HG03575 (cell line): ENCODE measurements at regions not wholly inside any gene's neighbourhood (a gene's known extent, or its start where the extent isn't known, plus 50 kb on each side); places are given as distances from the start of the nearest gene placed in this dataset.

Experiments
- ATAC-seq: cut with Tn5 transposase; IDR thresholded peaks from one replicate; pipeline ENCODE4 v1.9.1; 2021; ENCODE audit not compliant: unreplicated experiment, insufficient number of reproducible peaks, low FRiP score; ENCODE audit errors: extremely low read depth

DNA sequence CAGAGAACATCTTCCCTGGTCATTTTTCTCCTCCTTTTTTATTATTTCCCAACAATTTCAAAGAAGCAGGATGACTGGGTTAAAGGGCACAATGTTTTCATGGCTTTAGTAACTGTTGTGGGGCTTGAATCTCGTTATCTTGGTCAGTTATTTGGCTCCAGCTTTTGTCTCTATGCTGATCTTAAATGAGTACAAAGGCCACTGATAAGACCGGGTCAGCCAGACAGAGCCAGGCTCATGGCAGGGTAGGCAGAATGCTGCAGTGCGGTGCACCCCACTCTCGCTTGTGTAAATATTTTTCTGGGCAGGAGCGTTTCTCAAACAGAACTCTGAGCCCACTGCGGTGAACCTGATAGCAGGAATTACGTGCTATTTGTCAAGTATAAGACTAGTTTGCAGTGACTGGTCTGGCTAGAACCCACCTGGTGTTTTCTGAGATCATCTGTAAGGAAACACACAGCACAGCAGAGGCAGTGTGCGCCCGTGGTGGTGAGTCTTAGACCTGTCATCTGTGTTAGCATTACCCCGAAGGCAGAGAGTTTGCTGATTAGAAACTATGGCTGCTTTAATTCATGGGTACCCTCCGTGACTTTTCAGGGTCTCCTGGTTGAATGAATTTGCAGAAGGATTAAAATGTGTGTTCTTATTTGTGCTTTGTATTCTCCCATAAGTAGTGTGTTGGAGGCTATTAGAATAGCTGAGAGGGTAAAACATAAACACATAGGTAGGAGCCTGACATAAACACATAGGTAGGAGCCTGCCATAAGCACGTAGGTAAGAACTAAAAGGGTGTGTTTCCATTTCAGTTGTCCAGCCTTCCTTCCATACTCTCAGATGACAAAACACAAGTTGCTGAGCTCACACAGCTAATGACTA lies 158.6 kb upstream of the DMRT1 start:
- no peak for ATAC-seq

DNA sequence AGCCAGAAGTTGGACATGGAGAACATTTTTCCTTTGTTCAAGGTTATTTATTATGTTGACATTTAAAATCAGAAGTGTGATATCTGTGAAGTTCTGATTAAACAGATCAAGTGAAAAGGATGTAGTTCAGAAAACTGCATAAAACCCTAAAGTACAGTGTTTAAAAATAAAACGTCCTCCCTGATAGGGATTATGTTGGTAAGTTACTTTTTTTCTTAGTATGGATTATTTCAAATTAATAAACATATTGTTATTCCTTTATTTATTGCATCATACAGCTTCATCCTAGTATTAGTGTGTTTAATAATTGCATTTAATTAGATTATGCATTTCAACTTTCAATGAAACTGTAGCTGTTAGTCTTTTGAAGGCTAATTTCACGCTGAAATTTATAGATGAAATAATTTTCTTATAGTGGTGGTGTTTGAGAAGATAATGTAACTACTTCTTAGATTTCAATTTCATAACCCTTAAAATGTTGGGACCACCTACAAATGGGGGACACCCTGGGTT lies 157.9 kb upstream of the DMRT1 start:
- ATAC-seq: no peak

DNA sequence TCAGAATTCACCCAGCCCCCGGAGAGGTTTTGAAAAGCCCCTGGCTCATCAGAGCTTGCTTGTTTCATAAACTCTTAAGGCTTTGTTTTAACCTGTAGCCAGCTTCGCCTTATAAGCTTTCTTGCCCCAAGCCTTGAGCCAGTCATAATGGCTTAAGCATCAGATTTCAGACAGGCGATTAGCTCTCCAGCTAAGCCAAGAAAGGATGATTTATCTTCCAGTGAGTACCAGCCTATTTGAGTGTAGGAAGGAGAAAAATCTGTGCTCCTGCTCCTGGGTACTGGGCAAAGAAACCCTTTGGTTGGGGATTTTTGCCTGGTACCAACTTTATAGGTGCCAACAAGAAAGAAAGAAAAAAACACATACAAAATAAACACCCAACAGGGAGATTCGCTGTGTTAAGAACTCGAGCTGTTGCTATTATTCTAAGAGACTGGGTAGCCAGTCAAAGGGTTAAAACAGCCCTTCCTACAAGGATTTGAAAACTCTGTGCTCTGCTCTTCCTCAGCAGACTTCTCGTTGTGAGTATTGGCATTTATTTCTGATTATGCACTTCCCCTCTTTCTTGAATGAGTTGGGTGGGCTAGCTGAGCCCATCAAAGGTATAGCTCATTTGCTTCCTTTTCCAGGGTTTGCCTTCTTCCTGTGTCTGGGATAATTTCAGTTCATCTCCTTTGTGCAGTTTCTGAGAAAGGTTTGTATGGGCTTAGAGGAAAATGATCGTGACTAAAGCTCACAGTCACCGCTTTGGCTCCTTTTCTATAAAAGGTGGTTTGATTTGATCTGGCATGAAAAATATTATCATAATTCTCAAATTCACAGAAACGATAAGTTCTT lies 157.2 kb upstream of the DMRT1 start:
- no peak for ATAC-seq

DNA sequence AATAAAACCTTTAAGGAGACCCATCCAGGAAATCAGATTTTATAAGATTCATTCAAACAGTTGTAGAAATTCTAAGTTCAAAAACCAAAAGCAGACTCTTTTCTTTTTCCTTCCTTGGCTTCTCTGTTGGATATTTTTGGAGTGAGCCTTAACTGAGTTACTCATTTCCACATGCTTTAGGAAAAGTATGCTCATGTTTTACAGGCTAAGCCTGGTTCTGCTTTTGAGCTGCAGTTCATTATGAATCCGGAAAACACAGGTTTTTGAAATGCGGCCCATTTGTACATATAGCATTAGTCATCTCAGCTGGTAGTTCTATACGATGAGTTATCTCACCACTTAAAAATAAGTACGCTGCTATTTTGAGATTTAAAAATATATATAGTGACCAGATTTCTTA lies 156.6 kb upstream of the DMRT1 start:
- no peak for ATAC-seq

DNA sequence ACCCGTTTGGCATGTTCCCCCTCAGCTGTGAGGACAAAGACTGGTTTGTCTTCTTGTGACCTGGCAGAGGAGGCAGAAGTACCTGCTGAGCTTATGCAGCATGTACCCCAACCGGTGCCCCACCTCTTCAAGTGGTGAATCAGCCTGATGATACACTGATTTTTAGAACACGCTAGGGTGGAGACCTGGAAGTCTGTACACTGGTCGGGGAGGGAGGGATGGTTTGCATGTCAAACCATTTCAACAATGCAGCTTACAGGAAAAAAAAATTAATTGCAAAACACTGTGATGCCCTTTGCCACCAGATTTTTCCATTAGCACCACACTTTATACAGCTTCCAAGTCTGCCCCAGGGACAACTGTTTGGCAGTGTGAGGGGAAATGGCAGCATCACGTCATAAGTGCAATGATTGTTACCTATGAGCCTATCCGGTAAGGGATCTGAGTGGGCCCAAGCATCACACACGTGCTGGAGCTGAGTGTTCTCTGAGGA lies 155.1 kb upstream of the DMRT1 start:
- ATAC-seq: no peak

DNA sequence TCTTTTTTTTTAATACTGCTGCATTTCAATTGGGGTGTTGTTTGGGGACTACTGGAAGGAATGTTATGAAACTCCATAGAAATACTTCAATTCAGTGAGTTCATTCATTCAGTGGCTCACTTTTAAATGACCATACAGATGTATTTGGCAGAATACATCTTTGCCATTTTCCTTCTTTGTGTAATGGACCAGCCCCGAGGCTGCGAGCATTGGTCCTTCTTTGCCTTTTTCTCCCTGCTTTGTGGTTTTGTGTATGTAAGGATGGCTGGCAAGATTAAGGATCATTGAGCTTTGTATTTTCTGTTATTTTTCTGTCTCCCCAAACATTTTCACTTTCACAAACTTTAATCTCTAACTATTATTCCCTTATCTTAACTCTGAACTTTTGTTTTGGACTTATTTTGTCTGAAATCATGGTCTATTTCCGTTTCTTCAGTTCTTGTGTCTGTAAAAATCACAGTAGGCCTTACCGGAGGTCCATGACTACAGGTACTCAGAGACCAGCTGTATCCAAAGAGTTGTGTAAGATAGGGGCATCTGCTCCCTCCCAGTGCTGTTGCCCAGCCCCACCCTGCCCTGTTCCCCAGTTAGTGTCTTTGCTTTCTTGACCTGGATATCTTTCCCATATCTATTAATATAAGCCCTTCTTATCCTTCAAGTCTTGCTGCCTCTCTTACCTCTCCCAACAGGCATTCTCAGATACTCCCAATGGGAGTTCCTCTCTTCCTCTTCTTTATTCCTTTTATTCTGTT lies 154.3 kb upstream of the DMRT1 start:
- ATAC-seq: no peak

DNA sequence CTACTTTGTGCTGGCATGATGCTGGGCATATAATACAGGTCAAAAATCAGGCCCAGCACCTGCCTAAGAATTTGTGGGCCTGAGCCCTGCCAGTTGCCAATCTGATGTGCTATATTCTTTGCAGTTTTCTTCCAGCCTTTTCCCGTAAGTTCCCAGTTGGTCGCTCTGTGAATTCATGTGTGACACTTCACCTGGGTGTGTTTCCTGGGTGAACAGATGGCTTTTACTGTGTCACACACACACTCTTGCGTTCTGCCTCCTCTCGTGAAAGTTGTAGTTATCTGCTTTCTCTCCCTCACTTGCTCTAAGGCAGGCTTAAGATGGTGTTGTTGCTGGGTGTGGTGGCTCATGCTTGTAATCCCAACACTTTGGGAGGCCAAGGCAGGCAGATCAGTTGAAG lies 153.5 kb upstream of the DMRT1 start:
- no peak for ATAC-seq

DNA sequence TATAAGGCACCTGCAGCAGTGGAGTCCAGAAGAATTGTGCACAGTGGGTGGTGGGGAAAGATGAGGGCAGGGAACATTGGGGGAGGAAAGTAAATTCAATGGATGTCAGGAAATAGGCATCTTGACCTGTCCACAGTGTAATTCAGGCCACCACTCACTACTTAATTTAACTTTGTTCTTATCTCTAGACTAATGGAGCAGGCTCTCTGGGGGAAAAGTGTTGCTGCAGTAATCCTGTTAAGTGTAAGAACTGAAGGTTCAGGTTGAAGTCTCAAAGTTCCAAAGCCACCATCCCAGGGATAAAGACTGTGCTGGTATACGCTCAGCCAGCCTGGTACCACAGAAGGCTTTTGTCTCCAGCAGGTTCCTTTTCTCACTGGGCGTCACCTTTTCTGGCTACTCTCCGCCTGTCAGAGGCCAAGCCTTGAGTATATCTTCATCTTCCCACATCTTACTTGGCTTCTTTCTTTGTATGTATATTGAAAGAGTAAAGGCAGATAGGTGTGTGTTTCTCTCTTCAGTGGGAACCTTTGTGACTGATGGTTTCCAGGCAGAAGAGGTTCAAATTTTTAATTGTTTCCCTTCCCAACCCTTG lies 150.9 kb upstream of the DMRT1 start:
- ATAC-seq: no peak

DNA sequence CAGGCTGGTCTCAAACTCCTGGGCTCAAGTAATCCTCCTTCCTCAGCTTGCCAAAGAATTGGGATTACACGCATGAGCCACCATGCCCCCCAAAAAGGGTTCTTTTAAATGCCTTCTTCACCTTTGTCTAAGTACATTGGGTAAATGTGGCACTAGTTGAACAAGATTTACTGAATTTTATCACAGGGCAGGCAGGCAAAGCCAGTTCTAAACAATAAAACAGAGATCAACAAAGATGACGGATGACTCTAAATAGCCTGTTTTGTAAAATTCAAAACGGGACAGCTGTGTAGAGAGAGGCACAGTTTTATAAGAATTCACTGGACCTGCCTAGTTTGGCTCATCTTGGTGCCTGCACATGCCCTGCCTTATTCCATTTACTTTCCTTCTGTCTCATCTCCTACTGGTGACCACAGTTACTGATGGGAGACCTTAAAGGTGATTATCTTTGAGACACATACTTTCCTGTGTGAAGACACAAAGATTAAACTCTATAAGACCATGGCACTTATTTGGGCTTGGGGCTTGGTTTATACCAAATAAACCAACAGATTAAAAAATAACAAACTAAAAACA lies 149.6 kb upstream of the DMRT1 start:
- no peak for ATAC-seq

DNA sequence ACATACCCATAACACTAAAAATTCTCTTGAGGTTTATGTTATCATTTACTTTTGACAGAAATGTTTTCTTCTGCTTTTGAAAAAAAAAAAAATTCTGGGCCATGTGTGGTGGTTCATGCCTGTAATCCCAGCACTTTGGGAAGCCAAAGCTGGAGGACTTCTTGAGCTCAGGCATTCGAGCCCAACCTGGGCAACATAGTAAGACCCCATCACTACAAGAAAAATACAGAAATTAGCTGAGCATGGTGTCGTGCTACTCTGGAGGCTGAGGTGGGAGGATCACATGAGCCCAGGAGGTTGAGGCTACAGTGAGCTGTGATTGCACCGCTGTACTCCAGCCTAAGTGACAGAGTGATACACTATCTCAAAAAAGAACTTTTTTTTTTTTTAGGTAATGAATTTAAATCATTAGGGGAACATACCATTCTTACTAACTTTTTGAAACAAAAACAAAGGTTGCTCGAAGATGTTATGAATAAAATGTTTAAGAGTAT lies 148.8 kb upstream of the DMRT1 start:
- no peak for ATAC-seq

DNA sequence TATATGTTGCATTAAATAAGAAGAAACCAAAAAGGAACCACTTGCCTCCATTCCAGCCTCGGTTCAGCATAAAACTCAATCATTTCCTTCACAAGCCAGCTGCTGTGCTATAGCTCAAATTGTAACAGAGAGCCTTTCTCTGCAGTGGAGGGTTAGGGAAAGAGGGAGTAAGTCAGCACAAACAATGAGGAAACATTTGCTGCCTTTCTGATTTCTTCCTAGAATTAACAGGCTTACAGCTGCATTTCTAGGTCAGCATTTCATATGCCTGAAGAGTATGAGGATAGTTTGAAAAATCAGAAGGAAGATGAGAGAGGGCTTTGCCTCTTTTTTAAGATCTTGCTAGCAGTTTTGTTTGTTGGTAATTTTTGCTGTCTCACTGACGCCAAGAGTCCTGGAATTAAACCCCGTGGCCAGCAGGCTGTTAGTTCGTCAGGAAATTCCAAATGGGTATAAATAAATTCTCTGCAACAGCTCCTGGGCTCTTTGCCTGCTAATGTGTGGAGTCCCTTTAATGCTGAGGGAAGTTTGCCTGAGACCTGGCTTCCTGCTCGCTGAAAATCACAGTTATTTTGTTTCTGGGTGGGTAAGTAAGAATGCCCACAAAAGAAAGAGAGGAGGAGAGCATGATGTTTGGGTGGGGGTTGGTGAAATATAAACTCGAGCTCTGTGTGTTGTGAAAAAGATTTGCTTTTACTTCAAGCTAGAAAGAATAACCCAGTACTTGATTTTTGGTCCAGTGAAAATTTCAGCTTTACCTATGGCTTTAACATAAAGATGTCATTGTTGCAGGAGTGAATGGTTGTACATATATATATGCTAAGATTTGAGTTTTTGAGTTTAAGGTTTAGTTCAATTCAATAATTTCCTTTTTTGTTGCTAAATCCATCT lies 148.1 kb upstream of the DMRT1 start:
- ATAC-seq: no peak

DNA sequence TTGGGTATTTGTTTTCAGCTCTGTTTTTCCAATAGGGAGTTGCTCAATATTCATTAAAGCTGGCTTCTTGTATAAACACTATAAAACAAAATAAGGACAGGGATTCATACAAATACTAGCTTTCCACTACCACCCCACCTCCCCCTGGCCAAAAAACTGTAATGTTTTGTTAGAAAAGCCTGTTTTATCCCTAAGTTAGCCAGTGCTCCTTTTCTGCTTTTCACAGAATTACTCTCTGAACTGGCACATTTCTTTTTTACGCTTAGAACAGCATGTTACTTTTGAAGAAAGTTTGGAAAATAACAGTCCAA lies 147.4 kb upstream of the DMRT1 start:
- no peak for ATAC-seq

DNA sequence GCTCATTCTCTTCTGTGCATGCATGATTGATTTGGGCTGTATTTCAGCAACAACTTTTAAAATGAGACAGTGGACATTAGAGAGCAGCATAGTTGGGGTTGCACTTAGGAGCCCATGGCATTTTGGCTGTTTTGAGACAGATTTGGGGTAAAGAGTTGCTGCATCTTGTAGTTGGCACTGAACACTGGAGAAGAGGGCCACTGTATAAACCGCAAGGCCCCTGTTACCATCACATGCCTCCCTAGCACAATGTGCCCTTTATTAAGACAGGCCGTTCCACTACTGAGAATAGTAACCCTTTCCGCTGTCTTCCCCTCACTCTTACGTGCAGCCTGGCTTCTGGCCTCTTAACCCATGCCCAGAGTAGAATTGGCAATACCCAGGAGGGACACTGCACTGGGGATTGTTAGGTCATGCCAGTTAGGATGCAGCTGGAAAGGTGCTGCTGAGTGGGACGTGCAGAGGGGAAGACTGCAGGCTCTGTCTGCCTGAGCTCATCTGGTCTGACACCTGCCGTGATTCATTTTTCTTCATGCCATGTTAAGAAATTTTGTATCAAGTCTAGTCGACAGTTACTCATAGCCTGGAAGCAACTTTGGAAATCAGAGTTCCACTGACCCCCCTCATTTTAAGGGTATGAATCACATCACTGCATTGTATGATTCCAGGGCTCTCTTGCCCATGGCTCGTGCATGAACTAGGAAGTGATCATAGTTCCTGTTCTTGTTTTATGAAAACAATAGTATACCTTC lies 146.9 kb upstream of the DMRT1 start:
- ATAC-seq: no peak

DNA sequence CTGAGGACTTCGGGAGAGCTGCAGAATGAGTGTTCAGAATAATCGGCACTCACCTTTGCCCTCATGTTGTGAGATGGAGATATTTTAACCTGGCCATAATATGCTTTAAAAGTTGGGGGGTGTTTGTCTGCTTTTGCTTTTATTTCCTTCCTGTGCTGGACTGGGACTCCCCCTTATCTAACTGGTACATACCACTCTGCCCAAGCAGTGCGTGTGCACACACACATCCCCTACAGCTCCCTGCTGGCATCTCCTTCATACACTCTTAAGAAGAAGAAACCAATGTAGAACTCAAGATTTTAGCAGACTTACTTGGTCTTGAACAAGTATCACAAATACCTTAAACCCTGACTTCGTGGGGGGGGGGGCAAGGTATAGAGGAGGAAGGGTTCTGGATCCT lies 146.2 kb upstream of the DMRT1 start:
- no peak for ATAC-seq

DNA sequence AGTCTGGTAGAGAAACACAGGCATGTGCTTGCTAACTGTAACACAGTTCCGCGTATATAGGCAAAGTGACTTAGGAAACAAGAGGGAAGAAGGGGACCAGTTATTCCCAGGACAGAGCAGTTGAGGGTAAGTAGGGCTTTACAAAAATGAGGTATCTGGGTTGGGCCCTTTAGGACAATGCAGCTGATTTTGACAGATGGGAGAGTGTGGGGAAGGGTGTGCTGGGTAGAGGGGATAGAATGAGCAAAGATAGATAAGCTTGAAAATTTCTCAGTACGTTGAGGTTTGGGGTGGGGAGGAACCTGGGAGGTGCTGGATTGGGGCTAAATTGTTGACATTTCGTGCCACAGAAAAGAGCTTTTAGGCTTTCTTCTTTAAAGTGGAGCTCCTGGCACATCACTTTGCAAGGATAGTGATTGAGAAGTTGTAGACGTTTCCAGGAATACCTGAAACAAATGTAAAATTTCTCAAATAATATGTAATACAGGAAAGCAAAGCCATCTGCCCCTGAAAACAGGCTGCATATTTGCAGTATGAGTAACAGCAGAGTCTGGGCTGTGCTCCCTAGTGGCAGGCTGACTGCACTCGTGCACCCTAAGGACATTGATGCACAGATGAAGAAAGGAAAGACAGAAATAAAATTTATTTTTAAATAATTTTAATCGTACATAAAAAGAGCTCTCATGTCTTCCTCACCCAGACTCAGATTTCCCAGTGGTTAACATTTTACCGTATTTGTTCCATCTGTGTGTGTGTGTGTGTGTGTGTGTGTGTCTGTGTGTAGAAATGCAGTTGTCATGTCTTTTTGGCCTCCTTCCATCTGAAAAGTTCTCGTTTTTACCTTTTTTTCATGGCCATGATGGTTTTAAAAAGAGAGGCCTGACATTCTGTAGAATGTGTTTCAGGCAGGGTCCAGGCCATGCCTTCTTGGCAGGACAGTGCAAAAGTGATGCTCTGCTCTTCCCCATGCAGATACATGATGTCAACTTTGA lies 144.9 kb upstream of the DMRT1 start:
- no peak for ATAC-seq

DNA sequence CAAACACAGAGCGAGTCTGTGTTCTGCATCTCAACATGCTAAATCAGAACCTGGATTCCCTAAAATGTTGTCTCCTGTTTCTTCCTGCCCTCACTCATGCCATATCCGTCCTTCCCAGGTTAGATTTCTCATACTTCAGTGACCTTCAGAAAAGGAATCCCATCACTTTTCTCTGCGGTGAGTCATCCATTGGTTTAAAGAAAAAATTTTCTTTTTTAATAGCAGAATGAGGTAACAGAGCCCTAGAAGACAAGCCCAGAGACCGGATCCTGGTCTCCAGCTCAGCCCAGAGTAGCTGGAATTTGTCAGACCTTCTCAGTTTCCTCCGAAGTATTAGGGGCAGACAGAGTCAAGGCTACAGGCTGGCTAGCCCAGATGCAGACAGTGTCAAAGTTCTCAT lies 143.2 kb upstream of the DMRT1 start:
- no peak for ATAC-seq
